ENCODE measurements at regions not wholly inside any gene's neighbourhood (a gene's known extent, or its start where the extent isn't known, plus 50 kb on each side); places are given as distances from the start of the nearest gene placed in this dataset.

DNA sequence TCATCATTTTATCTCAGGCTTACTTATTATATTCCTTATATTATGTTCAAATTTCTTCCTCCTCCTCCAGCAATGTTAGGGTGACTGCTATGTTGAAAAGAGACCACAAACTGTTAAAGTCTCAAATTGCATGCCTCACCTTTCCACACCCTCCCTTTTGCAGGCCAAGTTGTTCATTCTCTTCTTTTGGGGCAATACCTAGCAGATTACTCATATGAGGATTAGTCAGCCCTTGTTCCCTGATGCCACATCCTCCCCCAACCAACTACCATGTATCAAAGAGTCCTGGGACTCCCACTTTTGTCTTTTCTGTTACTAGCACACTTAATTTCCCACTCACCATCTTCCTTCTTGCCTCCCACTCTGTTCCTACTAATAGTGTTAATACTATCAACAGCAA lies 434.7 kb downstream of the BCKDHB start:
- Histone ChIP-seq H3K27ac (ENCODE audit: low read depth in 1 of 2, low read length in 2 of 2) (no peak overlapping the region), H3K36me3 (ENCODE audit: control insufficient read depth in 4 of 4, insufficient read depth in 3 of 4, low read depth in 1 of 4, low read length in 3 of 4) (no peaks in the 10 kb centered on the region), H3K9me3 (ENCODE audit: control insufficient read depth in 4 of 4, low read length in 3 of 4) (no peaks in the 10 kb centered on the region), H3K4me1 (ENCODE audit: control insufficient read depth in 4 of 4, insufficient read depth in 4 of 4, low read length in 3 of 4) (no peaks in the 10 kb centered on the region), H3K27me3 (ENCODE audit: control insufficient read depth in 4 of 4, insufficient read depth in 4 of 4, low read length in 3 of 4) (no peaks in the 10 kb centered on the region), H3K9ac (ENCODE audit: low read depth in 1 of 2, low read length in 2 of 2) (no peak overlapping the region), H3K4me3 (ENCODE audit: low read depth in 1 of 3, low read length in 3 of 3) (no peak overlapping the region)
- TF ChIP-seq RAD21 (IDR thresholded peaks at IDR 0.05) (no peak), HNF4G (IDR thresholded peaks at IDR 0.05) (no peak), NR2F2 (IDR thresholded peaks at IDR 0.05) (no peak), EGR1 (IDR thresholded peaks at IDR 0.05; ENCODE audit: low read depth in 2 of 2) (no peak), YY1 (IDR thresholded peaks at IDR 0.05) (no peak), RXRA (IDR thresholded peaks at IDR 0.05) (no peak), SP1 (IDR thresholded peaks at IDR 0.05) (no peak), FOXA1 (IDR thresholded peaks at IDR 0.05) (no peak), HNF4A (conservative IDR thresholded peaks at IDR 0.05) (no peak), FOXA2 (IDR thresholded peaks at IDR 0.05) (no peak), TAF1 (conservative IDR thresholded peaks at IDR 0.05) (no peak)
- TF ChIP-seq, protein P1, sequence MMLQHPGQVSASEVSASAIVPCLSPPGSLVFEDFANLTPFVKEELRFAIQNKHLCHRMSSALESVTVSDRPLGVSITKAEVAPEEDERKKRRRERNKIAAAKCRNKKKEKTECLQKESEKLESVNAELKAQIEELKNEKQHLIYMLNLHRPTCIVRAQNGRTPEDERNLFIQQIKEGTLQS (IDR thresholded peaks at IDR 0.05) = no peak
- TF ChIP-seq, protein P2, sequence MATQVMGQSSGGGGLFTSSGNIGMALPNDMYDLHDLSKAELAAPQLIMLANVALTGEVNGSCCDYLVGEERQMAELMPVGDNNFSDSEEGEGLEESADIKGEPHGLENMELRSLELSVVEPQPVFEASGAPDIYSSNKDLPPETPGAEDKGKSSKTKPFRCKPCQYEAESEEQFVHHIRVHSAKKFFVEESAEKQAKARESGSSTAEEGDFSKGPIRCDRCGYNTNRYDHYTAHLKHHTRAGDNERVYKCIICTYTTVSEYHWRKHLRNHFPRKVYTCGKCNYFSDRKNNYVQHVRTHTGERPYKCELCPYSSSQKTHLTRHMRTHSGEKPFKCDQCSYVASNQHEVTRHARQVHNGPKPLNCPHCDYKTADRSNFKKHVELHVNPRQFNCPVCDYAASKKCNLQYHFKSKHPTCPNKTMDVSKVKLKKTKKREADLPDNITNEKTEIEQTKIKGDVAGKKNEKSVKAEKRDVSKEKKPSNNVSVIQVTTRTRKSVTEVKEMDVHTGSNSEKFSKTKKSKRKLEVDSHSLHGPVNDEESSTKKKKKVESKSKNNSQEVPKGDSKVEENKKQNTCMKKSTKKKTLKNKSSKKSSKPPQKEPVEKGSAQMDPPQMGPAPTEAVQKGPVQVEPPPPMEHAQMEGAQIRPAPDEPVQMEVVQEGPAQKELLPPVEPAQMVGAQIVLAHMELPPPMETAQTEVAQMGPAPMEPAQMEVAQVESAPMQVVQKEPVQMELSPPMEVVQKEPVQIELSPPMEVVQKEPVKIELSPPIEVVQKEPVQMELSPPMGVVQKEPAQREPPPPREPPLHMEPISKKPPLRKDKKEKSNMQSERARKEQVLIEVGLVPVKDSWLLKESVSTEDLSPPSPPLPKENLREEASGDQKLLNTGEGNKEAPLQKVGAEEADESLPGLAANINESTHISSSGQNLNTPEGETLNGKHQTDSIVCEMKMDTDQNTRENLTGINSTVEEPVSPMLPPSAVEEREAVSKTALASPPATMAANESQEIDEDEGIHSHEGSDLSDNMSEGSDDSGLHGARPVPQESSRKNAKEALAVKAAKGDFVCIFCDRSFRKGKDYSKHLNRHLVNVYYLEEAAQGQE (IDR thresholded peaks at IDR 0.05) = no peak
- TF ChIP-seq, protein P3, sequence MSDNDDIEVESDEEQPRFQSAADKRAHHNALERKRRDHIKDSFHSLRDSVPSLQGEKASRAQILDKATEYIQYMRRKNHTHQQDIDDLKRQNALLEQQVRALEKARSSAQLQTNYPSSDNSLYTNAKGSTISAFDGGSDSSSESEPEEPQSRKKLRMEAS (IDR thresholded peaks at IDR 0.05) = no peak
- no peak for DNase-seq (ENCODE audit: low spot score)

DNA sequence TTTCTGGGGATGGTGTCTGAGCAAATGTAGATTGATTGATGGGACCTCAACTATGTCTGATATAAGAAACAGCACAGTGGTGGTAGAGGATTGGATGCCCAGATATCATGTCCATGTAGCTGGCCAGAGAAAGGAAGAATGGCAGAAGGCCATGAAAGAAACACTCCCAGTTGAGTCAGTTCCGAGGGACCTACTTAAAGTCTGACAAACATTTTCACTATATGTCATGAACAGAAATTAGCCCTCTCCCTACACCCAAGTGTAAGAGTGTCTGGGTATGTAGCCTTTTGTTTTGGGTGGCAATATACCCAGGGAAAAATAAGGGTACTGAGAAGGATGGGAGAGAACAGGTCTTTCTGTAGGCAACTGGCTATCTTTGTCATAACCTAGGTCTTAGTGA lies 434.2 kb downstream of the BCKDHB start:
- 91% methylated on average over 1 of the region's 1 CpG for WGBS
- Histone ChIP-seq H3K4me3 (ENCODE audit: low read depth in 1 of 3, low read length in 3 of 3) (no peak overlapping the region), H3K4me1 (ENCODE audit: control insufficient read depth in 4 of 4, insufficient read depth in 4 of 4, low read length in 3 of 4) (no peaks in the 10 kb centered on the region), H3K27ac (ENCODE audit: low read depth in 1 of 2, low read length in 2 of 2) (no peak overlapping the region), H3K27me3 (ENCODE audit: control insufficient read depth in 4 of 4, insufficient read depth in 4 of 4, low read length in 3 of 4) (no peaks in the 10 kb centered on the region), H3K9ac (ENCODE audit: low read depth in 1 of 2, low read length in 2 of 2) (no peak overlapping the region), H3K36me3 (ENCODE audit: control insufficient read depth in 4 of 4, insufficient read depth in 3 of 4, low read depth in 1 of 4, low read length in 3 of 4) (no peaks in the 10 kb centered on the region), H3K9me3 (ENCODE audit: control insufficient read depth in 4 of 4, low read length in 3 of 4) (no peaks in the 10 kb centered on the region)
- DNase-seq (ENCODE audit: low spot score) = no peak
- TF ChIP-seq HNF4G (IDR thresholded peaks at IDR 0.05) (no peak), YY1 (IDR thresholded peaks at IDR 0.05) (no peak), FOXA2 (IDR thresholded peaks at IDR 0.05) (no peak), GABPA (IDR thresholded peaks at IDR 0.05 in 1 of 2, conservative IDR thresholded peaks at IDR 0.05 in 1 of 2) (no peak), EGR1 (IDR thresholded peaks at IDR 0.05; ENCODE audit: low read depth in 2 of 2) (no peak), NR2F2 (IDR thresholded peaks at IDR 0.05) (no peak), SP1 (IDR thresholded peaks at IDR 0.05) (no peak), FOXA1 (IDR thresholded peaks at IDR 0.05) (no peak), TAF1 (conservative IDR thresholded peaks at IDR 0.05) (no peak), HNF4A (conservative IDR thresholded peaks at IDR 0.05) (no peak), RAD21 (IDR thresholded peaks at IDR 0.05) (no peak), RXRA (IDR thresholded peaks at IDR 0.05) (no peak), JUND (IDR thresholded peaks at IDR 0.05) (no peak)
- TF ChIP-seq, protein P4, sequence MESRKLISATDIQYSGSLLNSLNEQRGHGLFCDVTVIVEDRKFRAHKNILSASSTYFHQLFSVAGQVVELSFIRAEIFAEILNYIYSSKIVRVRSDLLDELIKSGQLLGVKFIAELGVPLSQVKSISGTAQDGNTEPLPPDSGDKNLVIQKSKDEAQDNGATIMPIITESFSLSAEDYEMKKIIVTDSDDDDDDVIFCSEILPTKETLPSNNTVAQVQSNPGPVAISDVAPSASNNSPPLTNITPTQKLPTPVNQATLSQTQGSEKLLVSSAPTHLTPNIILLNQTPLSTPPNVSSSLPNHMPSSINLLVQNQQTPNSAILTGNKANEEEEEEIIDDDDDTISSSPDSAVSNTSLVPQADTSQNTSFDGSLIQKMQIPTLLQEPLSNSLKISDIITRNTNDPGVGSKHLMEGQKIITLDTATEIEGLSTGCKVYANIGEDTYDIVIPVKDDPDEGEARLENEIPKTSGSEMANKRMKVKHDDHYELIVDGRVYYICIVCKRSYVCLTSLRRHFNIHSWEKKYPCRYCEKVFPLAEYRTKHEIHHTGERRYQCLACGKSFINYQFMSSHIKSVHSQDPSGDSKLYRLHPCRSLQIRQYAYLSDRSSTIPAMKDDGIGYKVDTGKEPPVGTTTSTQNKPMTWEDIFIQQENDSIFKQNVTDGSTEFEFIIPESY (IDR thresholded peaks at IDR 0.05) = no peak
- TF ChIP-seq, protein P3 (IDR thresholded peaks at IDR 0.05) = no peak
- TF ChIP-seq, protein P5, sequence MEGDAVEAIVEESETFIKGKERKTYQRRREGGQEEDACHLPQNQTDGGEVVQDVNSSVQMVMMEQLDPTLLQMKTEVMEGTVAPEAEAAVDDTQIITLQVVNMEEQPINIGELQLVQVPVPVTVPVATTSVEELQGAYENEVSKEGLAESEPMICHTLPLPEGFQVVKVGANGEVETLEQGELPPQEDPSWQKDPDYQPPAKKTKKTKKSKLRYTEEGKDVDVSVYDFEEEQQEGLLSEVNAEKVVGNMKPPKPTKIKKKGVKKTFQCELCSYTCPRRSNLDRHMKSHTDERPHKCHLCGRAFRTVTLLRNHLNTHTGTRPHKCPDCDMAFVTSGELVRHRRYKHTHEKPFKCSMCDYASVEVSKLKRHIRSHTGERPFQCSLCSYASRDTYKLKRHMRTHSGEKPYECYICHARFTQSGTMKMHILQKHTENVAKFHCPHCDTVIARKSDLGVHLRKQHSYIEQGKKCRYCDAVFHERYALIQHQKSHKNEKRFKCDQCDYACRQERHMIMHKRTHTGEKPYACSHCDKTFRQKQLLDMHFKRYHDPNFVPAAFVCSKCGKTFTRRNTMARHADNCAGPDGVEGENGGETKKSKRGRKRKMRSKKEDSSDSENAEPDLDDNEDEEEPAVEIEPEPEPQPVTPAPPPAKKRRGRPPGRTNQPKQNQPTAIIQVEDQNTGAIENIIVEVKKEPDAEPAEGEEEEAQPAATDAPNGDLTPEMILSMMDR (IDR thresholded peaks at IDR 0.05; ENCODE audit: low read depth, low read length, missing input control) = no peak
- TF ChIP-seq, protein P1 (IDR thresholded peaks at IDR 0.05) = no peak
- TF ChIP-seq, protein P2 (IDR thresholded peaks at IDR 0.05) = no peak
